NK-92 (cell line): ENCODE measurements at regions not wholly inside any gene's neighbourhood (a gene's known extent, or its start where the extent isn't known, plus 50 kb on each side); places are given as distances from the start of the nearest gene placed in this dataset.

ENCODE experiments used
- DNase-seq: peaks from one replicate; lab custom pipeline; 2025; ENCODE audit not compliant: unreplicated experiment; lab: John Stamatoyannopoulos, UW

DNA sequence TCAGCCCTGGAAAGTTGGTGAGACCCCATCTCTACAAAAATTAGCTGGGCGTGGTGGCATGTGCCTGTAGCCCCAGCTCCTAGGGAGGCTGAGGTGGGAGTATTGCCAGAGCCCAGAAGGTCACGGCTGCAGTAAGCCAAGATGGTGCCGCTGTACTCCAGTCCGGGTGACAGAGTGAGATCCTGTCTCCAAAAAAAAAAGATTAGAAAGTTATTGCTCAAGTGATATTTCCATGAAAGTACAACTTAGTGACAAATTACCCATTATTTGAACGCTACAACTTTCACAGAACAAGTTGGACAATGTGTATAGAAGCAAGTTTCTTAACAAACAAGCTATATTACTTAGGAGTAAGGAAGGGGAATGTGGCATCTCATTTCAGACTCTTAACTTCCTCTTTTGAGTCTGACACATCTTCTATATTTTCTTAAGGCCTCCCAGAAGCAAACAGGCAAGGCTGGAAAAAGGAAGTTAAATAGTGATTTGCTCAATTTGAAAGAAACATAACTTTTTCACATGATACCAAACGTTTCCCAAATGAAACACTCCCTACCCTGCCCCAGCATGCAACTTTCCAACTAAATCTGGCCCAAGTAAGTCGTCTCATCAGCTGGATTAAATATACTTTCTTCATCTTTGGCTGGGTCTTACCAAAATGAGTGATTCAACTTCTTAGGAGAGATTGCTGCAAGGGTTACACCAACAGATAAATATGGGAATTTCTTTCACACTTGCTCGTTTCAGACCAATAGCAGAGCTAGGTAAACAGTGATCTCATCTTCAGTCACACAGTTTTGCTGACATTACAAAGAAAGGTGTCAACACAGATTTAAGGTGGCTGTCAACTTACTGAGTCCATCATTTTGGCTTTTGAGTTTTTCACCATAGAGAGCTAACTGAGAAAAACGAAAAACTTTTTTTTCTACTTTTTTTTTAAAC is 66.3 kb upstream of the KLF6 start:
- no peak for DNase-seq

DNA sequence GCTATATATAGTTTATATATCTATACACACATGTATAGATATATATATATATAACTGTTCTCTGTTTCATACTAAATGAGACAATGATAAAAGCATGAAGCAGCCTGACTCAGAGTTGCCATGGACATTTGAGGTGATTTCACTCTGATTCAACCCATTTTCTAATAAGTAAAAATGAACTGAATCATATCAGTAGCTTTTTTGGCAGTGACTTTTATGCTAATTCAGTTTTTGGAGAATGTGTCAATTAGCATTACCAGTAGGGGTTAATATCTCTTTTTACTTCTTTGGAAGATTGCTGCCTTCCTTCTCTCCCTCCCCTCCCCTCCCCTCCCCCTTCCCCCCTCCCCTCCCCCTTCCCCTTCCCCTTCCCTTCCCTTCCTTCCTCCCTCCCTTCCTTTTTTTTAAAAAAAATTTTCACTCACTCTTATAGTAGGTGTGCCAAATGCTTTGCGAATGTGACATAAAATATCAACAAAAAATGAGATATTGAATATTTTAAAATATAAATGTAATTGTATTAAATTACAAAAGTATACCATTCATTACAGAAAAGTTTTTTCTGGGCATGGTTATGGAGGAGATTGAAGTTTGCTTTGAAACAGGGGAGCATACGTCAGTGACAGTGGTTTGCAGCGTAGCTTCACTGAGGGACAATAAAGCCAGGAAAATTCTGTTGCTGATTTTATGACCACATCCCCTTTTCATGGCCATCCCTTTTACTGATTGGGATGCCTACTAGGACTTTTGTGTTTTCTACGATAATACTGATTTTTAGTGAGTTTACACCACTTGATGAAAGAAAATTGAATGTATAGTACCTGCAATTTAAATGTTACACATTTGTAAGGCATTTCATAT is 64.0 kb upstream of the KLF6 start:
- DNase-seq: no peak

DNA sequence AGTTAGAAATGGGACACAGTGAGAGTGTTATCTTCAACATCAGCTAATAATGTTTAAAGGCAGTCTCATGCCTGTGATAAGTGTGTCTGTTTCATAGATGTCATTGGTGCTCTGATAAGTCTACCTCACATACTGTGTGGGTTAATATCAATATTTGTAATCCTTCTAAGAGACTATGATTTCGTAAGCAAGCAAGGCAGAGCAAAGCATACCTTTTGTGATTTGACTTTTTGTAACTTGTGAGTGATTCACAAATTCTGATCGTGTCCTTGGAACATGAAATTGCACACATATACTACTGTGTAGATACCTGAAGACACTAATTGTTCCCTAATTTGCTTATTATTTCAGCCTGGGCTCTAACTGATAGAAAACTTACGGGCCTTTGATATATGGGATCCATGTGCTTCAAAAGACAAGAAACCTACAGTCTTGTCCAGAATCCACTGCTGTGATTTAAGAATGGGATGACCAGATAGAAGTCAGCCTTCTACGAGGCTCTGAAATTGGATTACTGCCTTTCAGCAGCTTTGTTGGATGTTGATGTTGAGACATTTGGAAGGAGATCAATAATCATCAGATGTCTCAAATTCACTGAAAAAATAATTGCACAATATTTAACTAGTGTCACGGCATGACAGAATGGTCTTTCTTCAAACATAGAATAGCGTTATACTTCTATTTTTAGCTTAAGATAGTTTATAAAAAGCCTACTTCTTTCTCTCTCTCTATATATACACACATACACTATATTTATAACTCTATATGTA is 63.2 kb upstream of the KLF6 start:
- no peak for DNase-seq

DNA sequence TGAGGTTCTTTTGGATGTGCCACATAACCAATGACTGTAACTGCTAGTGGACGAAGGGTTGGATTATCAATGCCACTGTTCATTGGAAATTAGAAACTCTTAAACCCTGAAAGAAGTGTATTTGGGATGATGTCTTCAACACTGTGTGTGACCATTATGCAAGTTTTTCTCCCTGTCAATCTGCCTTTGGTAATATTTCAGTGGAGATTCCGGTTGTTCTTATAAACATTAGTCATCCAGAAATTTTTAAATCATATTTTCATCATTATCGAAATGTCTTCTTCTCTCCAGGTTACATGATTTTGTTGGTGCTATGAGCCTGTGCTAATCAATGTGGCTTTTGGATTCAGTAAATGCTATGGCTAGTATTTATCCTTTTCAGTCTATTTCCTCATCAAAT is 61.7 kb upstream of the KLF6 start:
- no peak for DNase-seq

DNA sequence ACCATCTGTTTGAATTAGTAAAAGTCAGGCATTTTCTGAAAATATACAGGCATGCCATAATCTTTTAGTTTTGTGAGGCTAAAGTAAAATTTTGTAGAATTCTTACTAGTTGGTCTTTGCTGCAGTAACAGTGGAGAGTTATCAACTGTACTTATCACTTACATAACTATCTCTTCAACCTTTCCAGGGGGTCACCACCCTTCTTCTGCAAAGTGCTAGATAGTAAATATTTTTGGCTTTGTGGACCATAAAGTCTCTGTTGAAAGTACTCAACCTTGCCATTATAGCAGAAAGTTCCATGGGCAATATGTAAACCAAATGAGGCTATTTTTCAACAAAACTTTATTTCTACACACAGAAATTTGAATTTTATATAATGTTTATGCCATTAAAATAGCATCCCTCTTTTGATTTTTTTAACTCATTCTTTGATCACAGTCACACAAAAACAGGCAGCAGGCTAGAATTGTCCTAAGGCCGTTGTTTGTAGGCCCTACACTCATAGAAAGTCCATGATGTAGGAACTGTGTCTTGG is 59.5 kb upstream of the KLF6 start:
- no peak for DNase-seq

DNA sequence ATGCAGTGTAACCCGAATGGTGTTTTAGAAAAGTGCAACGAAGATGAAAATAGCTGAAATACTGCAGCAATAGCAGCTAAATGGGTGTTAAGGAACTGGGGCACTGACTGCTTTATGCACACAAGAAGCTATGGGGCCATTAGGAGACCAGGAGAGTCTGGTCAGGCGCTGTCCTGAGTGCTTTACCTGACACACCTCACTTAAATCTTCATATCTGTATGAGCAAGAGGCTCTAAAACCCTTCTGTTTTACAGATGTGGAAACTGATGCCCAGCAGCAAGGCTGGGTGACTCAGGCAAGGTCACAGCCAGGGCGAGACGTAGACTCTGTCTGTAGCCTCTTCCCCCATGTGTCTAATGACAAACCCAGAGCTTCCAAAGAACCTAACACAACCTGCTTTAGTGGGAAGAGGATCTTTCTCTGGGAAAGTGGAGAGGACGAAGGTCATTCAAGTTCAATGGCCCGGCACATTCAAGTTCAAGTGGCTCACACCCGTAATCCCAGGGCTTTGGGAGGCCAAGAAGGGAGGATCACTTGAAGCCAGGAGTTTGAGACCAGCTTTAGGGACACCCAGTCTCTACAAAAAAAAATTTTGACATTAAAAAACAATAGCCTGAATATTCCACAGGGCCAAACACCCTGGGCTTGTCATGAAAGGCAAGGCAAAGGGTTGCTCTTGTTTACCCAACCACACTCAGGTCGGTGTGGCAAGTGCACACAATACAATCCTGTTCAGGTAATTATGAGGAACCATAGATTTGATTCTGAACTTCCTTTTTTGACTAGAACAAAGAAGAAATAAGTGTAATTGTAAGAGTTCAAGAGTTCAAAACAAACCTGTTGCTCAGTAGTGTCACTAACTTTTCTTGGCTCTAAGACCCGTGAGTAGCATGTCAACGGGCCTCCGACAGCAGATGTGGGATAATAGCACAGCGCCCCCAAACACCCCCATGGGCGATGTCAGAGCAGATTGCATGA is 53.7 kb upstream of the KLF6 start:
- DNase-seq: no peak

DNA sequence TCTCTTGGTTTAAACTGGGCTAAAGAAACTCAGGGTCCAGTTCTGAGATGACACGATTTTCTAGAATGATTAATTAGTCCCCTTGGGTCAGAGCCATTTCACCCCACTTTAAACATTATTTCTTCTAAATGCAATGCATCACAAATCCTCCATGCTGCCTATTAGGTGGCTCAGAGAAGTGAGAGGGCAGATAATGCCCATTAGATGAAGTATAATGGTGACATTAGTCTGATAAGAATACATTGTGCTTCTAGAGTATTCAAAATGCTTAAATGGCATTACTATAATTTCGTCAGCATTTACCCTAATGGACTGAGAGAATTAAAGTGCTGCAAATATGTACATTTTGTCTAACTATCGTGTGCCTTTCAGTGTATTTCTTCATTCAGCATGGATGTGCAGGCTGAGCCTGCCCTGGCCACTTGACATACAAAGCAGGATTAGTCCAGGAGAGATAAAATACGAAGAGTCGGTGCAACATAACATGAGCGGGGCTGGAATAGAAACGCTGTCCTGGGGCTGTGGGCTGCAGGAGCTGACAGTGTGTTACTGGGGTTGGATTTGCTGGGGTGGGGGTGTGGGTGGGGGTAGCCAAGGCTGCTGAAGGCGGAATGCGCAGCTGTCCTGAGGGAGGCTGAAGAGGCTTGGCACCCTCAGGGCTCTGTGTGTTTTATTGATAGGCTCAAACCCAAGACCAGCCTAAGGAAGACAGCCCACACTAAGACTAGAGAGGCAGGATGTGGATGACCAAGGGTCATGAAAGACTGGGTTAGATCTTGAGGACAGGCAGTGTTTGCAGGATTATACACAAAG is 52.8 kb upstream of the KLF6 start:
- DNase-seq: no peak

DNA sequence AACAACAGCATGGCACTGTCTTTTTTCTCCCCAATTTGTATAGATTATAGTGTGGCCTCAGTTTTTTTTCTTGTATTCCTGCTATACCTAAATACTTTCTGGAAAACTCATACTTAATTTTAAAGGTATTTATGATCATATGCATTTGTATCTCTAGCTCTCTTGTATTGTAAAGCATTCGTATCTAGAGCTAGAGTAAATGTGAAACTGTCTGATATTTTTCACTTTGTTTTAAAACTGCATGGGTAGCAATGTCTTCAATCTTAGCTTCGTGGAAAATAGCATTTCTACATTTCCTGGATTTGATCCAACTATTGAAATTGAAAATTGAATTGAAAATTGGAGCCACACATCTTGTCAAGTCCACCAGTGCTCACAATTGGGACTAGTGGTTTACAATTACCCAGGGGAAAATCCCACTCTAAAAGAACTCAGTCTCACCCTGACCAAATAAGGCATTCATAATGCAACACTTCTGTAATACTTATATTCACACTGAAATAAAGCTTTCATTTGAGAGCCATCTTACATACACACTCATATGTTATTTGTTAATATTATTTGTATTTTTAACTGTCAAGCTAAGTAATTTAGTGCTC is 51.3 kb upstream of the KLF6 start:
- DNase-seq: no peak

DNA sequence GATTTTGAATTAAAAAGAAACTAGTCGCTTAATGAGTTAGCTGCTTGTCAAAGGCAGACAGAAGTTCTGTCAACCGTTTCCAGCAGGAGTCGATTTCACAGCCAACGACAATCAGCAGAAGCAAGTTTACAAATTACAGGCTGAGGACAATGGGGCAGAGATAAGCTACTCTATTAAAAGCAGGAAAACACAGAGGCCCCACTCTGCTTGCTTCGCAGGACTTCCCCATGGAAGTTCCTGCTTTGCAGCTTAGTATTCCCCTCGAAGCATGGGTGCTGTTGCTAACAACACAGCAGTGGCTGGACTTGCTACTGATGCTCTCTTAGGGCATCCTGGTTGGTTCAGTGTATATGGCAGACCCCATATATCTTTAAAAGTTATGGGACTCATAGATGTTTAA is 50.8 kb upstream of the KLF6 start:
- DNase-seq: no peak

DNA sequence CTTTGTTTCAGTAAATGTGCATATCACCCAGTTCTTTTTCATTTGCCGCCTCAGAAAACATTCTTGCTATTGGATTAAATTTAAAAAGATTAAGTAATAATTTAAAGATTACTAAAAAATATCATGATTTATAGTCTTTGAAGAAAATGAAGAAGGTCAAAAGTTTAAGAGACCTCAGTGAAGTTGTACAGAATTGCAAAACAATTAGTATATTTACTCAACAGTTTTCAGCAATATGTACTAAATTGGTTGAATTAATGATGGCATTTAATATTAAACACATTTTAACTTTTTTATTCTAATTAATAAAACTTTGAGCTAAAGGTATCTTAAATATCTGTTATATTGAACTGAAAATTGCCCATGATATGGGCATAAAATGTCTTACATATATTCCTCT is 49.9 kb upstream of the KLF6 start:
- DNase-seq: no peak
